GM23248 (cell line): ENCODE measurements at regions not wholly inside any gene's neighbourhood (a gene's known extent, or its start where the extent isn't known, plus 50 kb on each side); places are given as distances from the start of the nearest gene placed in this dataset.

Source experiments
- EZH2 ChIP-seq: fragments of 200-600 bp; sonication (generic); IDR thresholded peaks from 2 replicates; pipeline ENCODE4 v1.6.1; 2018; ENCODE audit warnings: antibody characterized with exemption, mild to moderate bottlenecking; ENCODE audit not compliant: insufficient read depth, poor library complexity, severe bottlenecking
- EZH2phosphoT487 ChIP-seq: fragments of 200-600 bp; sonication (generic); IDR thresholded peaks from 2 replicates; pipeline ENCODE4 v1.6.1; 2018; ENCODE audit warnings: antibody characterized with exemption, moderate library complexity, mild to moderate bottlenecking, low read depth; ENCODE audit not compliant: insufficient read depth

- no peak for TF ChIP-seq EZH2
- TF ChIP-seq EZH2phosphoT487, result no peak
These were observed 404.0 kb downstream of the DOK5 start for GRCh38 chr20:54879393-54879792.
